AG09309 (cell line): ENCODE measurements at regions not wholly inside any gene's neighbourhood (a gene's known extent, or its start where the extent isn't known, plus 50 kb on each side); places are given as distances from the start of the nearest gene placed in this dataset.
"Not testable (repeated sequence)": the region's sequence is repeated elsewhere in the genome, so short reads cannot be mapped to it uniquely, and the experiment has no call there.

Experiments used
- DNase-seq: peaks from one replicate; pipeline ENCODE4 v3.0.0-alpha.2; 2010; ENCODE audit warnings: low read depth
- H3K4me3 ChIP-seq: 2 replicates; pipeline ENCODE4 v1.5.1; 2011; ENCODE audit warnings: mild to moderate bottlenecking, low read depth, low read length, moderate library complexity; ENCODE audit not compliant: control insufficient read depth
- CTCF ChIP-seq: IDR thresholded peaks from 2 replicates; pipeline ENCODE4 v1.5.1; 2011; ENCODE audit warnings: mild to moderate bottlenecking, low read depth, low read length, inconsistent platforms; ENCODE audit not compliant: insufficient read depth, control insufficient read depth; ENCODE audit errors: missing control alignments

- H3K4me3 ChIP-seq: no peak overlapping the region
- TF ChIP-seq CTCF: no peak
- no peak for DNase-seq
Measured at GRCh38 chrX:117843749-117844148, 272.9 kb downstream of the KLHL13 start.

GRCh38 chrX:117840645-117841044 is 276.0 kb downstream of the KLHL13 start:
- no peak for DNase-seq
- H3K4me3 ChIP-seq: no peak overlapping the region
- TF ChIP-seq CTCF: no peak

GRCh38 chrX:117839544-117839943 is 277.1 kb downstream of the KLHL13 start:
- H3K4me3 ChIP-seq: no peak overlapping the region
- DNase-seq: no peak
- TF ChIP-seq CTCF: no peak

- no peak for DNase-seq
- no peak overlapping the region for H3K4me3 ChIP-seq
- no peak for TF ChIP-seq CTCF
Measured at GRCh38 chrX:117838581-117839331, 277.9 kb downstream of the KLHL13 start.

GRCh38 chrX:117835034-117835433 is 281.6 kb downstream of the KLHL13 start:
- no peak overlapping the region for H3K4me3 ChIP-seq
- DNase-seq: no peak
- TF ChIP-seq CTCF: no peak

GRCh38 chrX:117834076-117834475 is 282.5 kb downstream of the KLHL13 start:
- DNase-seq: no peak
- no peak for TF ChIP-seq CTCF
- no peak overlapping the region for H3K4me3 ChIP-seq

- not testable (repeated sequence) for DNase-seq, H3K4me3 ChIP-seq
Measured at GRCh38 chrX:117821472-117821871, 295.1 kb downstream of the KLHL13 start.
